ENCODE measurements at regions not wholly inside any gene's neighbourhood (a gene's known extent, or its start where the extent isn't known, plus 50 kb on each side); places are given as distances from the start of the nearest gene placed in this dataset.

- no peaks in the 10 kb centered on the region for H3K4me1 ChIP-seq (ENCODE audit: insufficient read depth, low read length)
- no peak overlapping the region for H2BK20ac ChIP-seq (ENCODE audit: low read depth, low read length, poor library complexity, severe bottlenecking)
- no peaks in the 10 kb centered on the region; the same call in 1 of the 2 replicates for H3K27me3 Mint-ChIP-seq (ENCODE audit: low read depth)
- no peaks in the 10 kb centered on the region for H3K9me3 ChIP-seq (ENCODE audit: control insufficient read depth, low read depth, low read length)
- peaks cover 9 to 22% of the 10 kb centered on the region in 2 experiments for H3K4me1 Mint-ChIP-seq
- no peak overlapping the region for H3K27ac Mint-ChIP-seq
- no peak overlapping the region for H2BK12ac ChIP-seq (ENCODE audit: insufficient read length, low read depth, low read length)
- H3K23ac ChIP-seq (ENCODE audit: insufficient read length, low read depth, low read length), result no peak overlapping the region
- no peak overlapping the region for H3K9ac ChIP-seq (ENCODE audit: extremely low read depth, insufficient read length, low read length)
- no peak overlapping the region for H2BK15ac ChIP-seq (ENCODE audit: low read depth, low read length)
- no peak overlapping the region for H2BK5ac ChIP-seq (ENCODE audit: insufficient read length, low read length)
- no peaks in the 10 kb centered on the region for H4K20me1 ChIP-seq (ENCODE audit: control insufficient read depth, insufficient read depth, insufficient read length)
- H2AK5ac ChIP-seq (ENCODE audit: insufficient read length, low read length), result no peak overlapping the region
- H4K91ac ChIP-seq (ENCODE audit: insufficient read length, low read depth, low read length), result no peak overlapping the region
- TF ChIP-seq, protein P1, sequence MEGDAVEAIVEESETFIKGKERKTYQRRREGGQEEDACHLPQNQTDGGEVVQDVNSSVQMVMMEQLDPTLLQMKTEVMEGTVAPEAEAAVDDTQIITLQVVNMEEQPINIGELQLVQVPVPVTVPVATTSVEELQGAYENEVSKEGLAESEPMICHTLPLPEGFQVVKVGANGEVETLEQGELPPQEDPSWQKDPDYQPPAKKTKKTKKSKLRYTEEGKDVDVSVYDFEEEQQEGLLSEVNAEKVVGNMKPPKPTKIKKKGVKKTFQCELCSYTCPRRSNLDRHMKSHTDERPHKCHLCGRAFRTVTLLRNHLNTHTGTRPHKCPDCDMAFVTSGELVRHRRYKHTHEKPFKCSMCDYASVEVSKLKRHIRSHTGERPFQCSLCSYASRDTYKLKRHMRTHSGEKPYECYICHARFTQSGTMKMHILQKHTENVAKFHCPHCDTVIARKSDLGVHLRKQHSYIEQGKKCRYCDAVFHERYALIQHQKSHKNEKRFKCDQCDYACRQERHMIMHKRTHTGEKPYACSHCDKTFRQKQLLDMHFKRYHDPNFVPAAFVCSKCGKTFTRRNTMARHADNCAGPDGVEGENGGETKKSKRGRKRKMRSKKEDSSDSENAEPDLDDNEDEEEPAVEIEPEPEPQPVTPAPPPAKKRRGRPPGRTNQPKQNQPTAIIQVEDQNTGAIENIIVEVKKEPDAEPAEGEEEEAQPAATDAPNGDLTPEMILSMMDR (conservative IDR thresholded peaks at IDR 0.05), result no peak
- no peak overlapping the region for H4K8ac ChIP-seq (replicated peaks; ENCODE audit: insufficient read length, low read depth, low read length)
- H3K4me2 ChIP-seq (ENCODE audit: insufficient read depth, insufficient read length, low read length), result no peak overlapping the region
- H3K36me3 Mint-ChIP-seq (ENCODE audit: insufficient read depth in 1 of 3, low read depth in 3 of 3), result no peaks in the 10 kb centered on the region
- H3K27me3 ChIP-seq (ENCODE audit: insufficient read depth, low read length), result no peaks in the 10 kb centered on the region
- no peaks in the 10 kb centered on the region for H3K79me1 ChIP-seq (ENCODE audit: insufficient read depth, low read depth, low read length, poor library complexity, severe bottlenecking)
- no peak overlapping the region for H2BK120ac ChIP-seq (ENCODE audit: low read depth, low read length, poor library complexity, severe bottlenecking)
- H3K56ac ChIP-seq (ENCODE audit: insufficient read length, low read depth, low read length), result no peak overlapping the region
- no peak overlapping the region for H3K27ac ChIP-seq (ENCODE audit: insufficient read length, low read depth, low read length)
- H3K9me3 Mint-ChIP-seq, result no peaks in the 10 kb centered on the region
- no peaks in the 10 kb centered on the region for H3K23me2 ChIP-seq (ENCODE audit: insufficient read length, low read depth, low read length, poor library complexity, severe bottlenecking)
- DNase-seq, result no peak
- no peak overlapping the region for H3K14ac ChIP-seq (ENCODE audit: insufficient read depth, low read length)
- no peak overlapping the region for H3K18ac ChIP-seq (ENCODE audit: insufficient read length, low read depth, low read length)
- H4K5ac ChIP-seq (ENCODE audit: insufficient read length, low read depth, low read length), result no peak overlapping the region
- WGBS (ENCODE audit: extremely low coverage, insufficient read length, low lambda C conversion rate), result no CpG with 5 or more reads among the region's 6 CpGs
- H3T11ph ChIP-seq (ENCODE audit: low read length), result no peak overlapping the region
- H3K79me2 ChIP-seq (ENCODE audit: insufficient read depth, low read length), result no peaks in the 10 kb centered on the region
- H3K4ac ChIP-seq (ENCODE audit: low read depth, low read length), result no peak overlapping the region
- no peak overlapping the region for H2AFZ ChIP-seq (ENCODE audit: low read length)
- H3K4me3 Mint-ChIP-seq, result no peak overlapping the region
These were observed 288.9 kb downstream of the SLC4A3 start for GRCh38 chr2:219916281-219916680.
